ENCODE measurements at regions not wholly inside any gene's neighbourhood (a gene's known extent, or its start where the extent isn't known, plus 50 kb on each side); places are given as distances from the start of the nearest gene placed in this dataset.

GRCh38 chr12:46556819-46557524 lies 184.4 kb upstream of the SLC38A2 start:
- Histone ChIP-seq H3K36me3 (ENCODE audit: low read depth, low read length) (no peaks in the 10 kb centered on the region), H3K9me2 (replicated peaks; ENCODE audit: low read length) (no peaks in the 10 kb centered on the region), H3K4me1 (ENCODE audit: insufficient read depth, low read length) (peaks cover 87% of the 10 kb centered on the region), H2AFZ (ENCODE audit: low read length) (0 out of 2 replicates have a peak overlapping the region, but pooled peaks have one; percentile 5), H3K9ac (ENCODE audit: low read length) (peak overlapping the region; percentile 81), H3K79me2 (ENCODE audit: low read length) (no peaks in the 10 kb centered on the region), H3F3A (ENCODE audit: low read length, unreplicated experiment) (peaks cover 14% of the 10 kb centered on the region), H4K20me1 (ENCODE audit: low read length) (no peaks in the 10 kb centered on the region), H3K27me3 (ENCODE audit: low read length) (no peaks in the 10 kb centered on the region), H3K4me2 (ENCODE audit: low read length) (peak overlapping the region; percentile 68), H3K27ac (ENCODE audit: low read length) (peak overlapping the region; percentile 96), H3K4me3 (ENCODE audit: low read length) (peak overlapping the region; percentile 29; the same call in 1 of the 2 replicates), H3K9me3 (ENCODE audit: low read length) (no peaks in the 10 kb centered on the region)
- BruUV-seq (replicated peaks): TSS peak; percentile 73
- TF ChIP-seq CTCF (conservative IDR thresholded peaks at IDR 0.05; ENCODE audit: low read depth, low read length) (no peak), EZH2phosphoT487 (IDR thresholded peaks at IDR 0.05; ENCODE audit: borderline replicate concordance, low read length) (no peak), EZH2 (IDR thresholded peaks at IDR 0.05; ENCODE audit: low read length, unreplicated experiment) (no peak)
- intact Hi-C loops (cut with micrococcal nuclease): loop anchor here (2.0 to 10.0 kb wide), 8 partner anchors 62 to 465 kb away; partner anchors contain the start of gene SLC38A1
- ATAC-seq (peak; percentile 68), DNase-seq (peak; percentile 96)
- POLR2A ChIA-PET (ENCODE audit: unreplicated experiment): interaction anchor here (0.7 to 0.8 kb wide), 2 partner anchors 186 to 460 kb away, joined by 5 read pairs; no protein-coding TSS in a partner anchor
- CTCF ChIA-PET: interaction anchor here (0.6 kb wide), 1 partner anchor 378 kb away, joined by 3 read pairs; no protein-coding TSS in a partner anchor

- POLR2A ChIA-PET (ENCODE audit: unreplicated experiment): interaction anchor here (0.5 to 0.8 kb wide), 4 partner anchors 27 to 185 kb away, joined by 3 to 5 read pairs (median 4); no protein-coding TSS in a partner anchor
- no peaks in the 10 kb centered on the region for H3K79me2 ChIP-seq (ENCODE audit: low read length)
- intact Hi-C loops (cut with micrococcal nuclease): loop anchor here (2.0 to 10.0 kb wide), 8 partner anchors 61 to 466 kb away; partner anchors contain the start of gene SLC38A1
- peaks cover 14% of the 10 kb centered on the region for H3F3A ChIP-seq (ENCODE audit: low read length, unreplicated experiment)
- no peaks in the 10 kb centered on the region for H3K9me2 ChIP-seq (replicated peaks; ENCODE audit: low read length)
- H3K4me3 ChIP-seq (ENCODE audit: low read length): peak overlapping the region; percentile 41
- peak overlapping the region; percentile 96 for H3K27ac ChIP-seq (ENCODE audit: low read length)
- DNase-seq (peak; percentile 93), ATAC-seq (peak; percentile 76)
- H3K4me2 ChIP-seq (ENCODE audit: low read length): peak overlapping the region; percentile 68
- no peaks in the 10 kb centered on the region for H3K27me3 ChIP-seq (ENCODE audit: low read length)
- no peaks in the 10 kb centered on the region for H3K36me3 ChIP-seq (ENCODE audit: low read depth, low read length)
- no TSS peak for BruUV-seq (replicated peaks)
- H3K9me3 ChIP-seq (ENCODE audit: low read length): no peaks in the 10 kb centered on the region
- TF ChIP-seq CTCF (conservative IDR thresholded peaks at IDR 0.05; ENCODE audit: low read depth, low read length) (no peak), EZH2phosphoT487 (IDR thresholded peaks at IDR 0.05; ENCODE audit: borderline replicate concordance, low read length) (no peak), EZH2 (IDR thresholded peaks at IDR 0.05; ENCODE audit: low read length, unreplicated experiment) (no peak)
- peak overlapping the region; percentile 81 for H3K9ac ChIP-seq (ENCODE audit: low read length)
- no peak overlapping the region for H2AFZ ChIP-seq (ENCODE audit: low read length)
- peaks cover 87% of the 10 kb centered on the region for H3K4me1 ChIP-seq (ENCODE audit: insufficient read depth, low read length)
- CTCF ChIA-PET: interaction anchor here (0.5 to 1.0 kb wide), 2 partner anchors 82 to 105 kb away, joined by 3 to 4 read pairs; no protein-coding TSS in a partner anchor
- H4K20me1 ChIP-seq (ENCODE audit: low read length): no peaks in the 10 kb centered on the region
These were observed 183.6 kb upstream of the SLC38A2 start for GRCh38 chr12:46556105-46556559.

All from PC-3 (cell line).